ENCODE measurements at regions not wholly inside any gene's neighbourhood (a gene's known extent, or its start where the extent isn't known, plus 50 kb on each side); places are given as distances from the start of the nearest gene placed in this dataset.

DNA sequence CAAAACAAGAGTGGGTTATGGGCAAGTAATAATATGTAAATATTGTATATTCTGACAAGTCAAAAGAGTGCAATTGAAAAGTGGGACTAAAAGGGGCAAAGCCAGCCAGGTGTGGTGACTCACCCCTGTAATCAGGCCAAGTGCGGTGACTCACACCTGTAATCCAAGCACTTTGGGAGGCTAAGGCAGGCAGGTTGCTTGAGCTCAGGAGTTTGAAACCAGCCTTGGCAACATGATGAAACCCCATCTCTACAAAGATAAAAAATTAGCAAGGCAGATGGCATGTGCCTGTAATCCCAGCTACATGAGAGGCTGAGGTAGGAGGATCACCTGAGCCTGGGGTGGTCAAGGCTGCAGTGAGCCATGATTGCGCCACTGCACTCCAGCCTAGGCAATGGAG, 304.0 kb downstream of the HHIPL2 start:
- H2BK20ac ChIP-seq (ENCODE audit: low read depth, low read length, poor library complexity, severe bottlenecking): no peak overlapping the region
- H3K27me3 ChIP-seq (ENCODE audit: insufficient read depth, low read length): no peaks in the 10 kb centered on the region
- H3K4me3 Mint-ChIP-seq: no peak overlapping the region
- H3K4me1 Mint-ChIP-seq: peaks cover 45 to 56% of the 10 kb centered on the region in 2 experiments
- no peak overlapping the region for H3K4me2 ChIP-seq (ENCODE audit: insufficient read depth, insufficient read length, low read length)
- no peak overlapping the region for H2BK120ac ChIP-seq (ENCODE audit: low read depth, low read length, poor library complexity, severe bottlenecking)
- H3K79me1 ChIP-seq (ENCODE audit: insufficient read depth, low read depth, low read length, poor library complexity, severe bottlenecking): no peaks in the 10 kb centered on the region
- H3K9me3 ChIP-seq (ENCODE audit: control insufficient read depth, low read depth, low read length): no peaks in the 10 kb centered on the region
- no peak overlapping the region for H2AFZ ChIP-seq (ENCODE audit: low read length)
- no peak overlapping the region for H2BK15ac ChIP-seq (ENCODE audit: low read depth, low read length)
- no peaks in the 10 kb centered on the region for H3K79me2 ChIP-seq (ENCODE audit: insufficient read depth, low read length)
- H3K23ac ChIP-seq (ENCODE audit: insufficient read length, low read depth, low read length): no peak overlapping the region
- no peak overlapping the region for H3K4ac ChIP-seq (ENCODE audit: low read depth, low read length)
- no peak overlapping the region for H3K18ac ChIP-seq (ENCODE audit: insufficient read length, low read depth, low read length)
- no peak overlapping the region for H3K27ac ChIP-seq (ENCODE audit: insufficient read length, low read depth, low read length)
- no peak overlapping the region for H3K14ac ChIP-seq (ENCODE audit: insufficient read depth, low read length)
- H3K56ac ChIP-seq (ENCODE audit: insufficient read length, low read depth, low read length): no peak overlapping the region
- no peak for DNase-seq
- peaks cover 13% of the 10 kb centered on the region for H3K4me1 ChIP-seq (ENCODE audit: insufficient read depth, low read length)
- no peaks in the 10 kb centered on the region; a peak in 1 of 5 replicates for H3K9me3 Mint-ChIP-seq
- no peak overlapping the region for H2AK5ac ChIP-seq (ENCODE audit: insufficient read length, low read length)
- H2BK5ac ChIP-seq (ENCODE audit: insufficient read length, low read length): no peak overlapping the region
- H3K27me3 Mint-ChIP-seq (ENCODE audit: low read depth): no peaks in the 10 kb centered on the region
- WGBS (ENCODE audit: extremely low coverage, insufficient read length, low lambda C conversion rate): no CpG with 5 or more reads among the region's 2 CpGs
- no peak overlapping the region for H2BK12ac ChIP-seq (ENCODE audit: insufficient read length, low read depth, low read length)
- H3K27ac Mint-ChIP-seq: no peak overlapping the region
- no peaks in the 10 kb centered on the region for H3K36me3 Mint-ChIP-seq (ENCODE audit: insufficient read depth in 1 of 3, low read depth in 3 of 3)
- TF ChIP-seq, protein P1, sequence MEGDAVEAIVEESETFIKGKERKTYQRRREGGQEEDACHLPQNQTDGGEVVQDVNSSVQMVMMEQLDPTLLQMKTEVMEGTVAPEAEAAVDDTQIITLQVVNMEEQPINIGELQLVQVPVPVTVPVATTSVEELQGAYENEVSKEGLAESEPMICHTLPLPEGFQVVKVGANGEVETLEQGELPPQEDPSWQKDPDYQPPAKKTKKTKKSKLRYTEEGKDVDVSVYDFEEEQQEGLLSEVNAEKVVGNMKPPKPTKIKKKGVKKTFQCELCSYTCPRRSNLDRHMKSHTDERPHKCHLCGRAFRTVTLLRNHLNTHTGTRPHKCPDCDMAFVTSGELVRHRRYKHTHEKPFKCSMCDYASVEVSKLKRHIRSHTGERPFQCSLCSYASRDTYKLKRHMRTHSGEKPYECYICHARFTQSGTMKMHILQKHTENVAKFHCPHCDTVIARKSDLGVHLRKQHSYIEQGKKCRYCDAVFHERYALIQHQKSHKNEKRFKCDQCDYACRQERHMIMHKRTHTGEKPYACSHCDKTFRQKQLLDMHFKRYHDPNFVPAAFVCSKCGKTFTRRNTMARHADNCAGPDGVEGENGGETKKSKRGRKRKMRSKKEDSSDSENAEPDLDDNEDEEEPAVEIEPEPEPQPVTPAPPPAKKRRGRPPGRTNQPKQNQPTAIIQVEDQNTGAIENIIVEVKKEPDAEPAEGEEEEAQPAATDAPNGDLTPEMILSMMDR (conservative IDR thresholded peaks at IDR 0.05): no peak
- no peaks in the 10 kb centered on the region for H4K20me1 ChIP-seq (ENCODE audit: control insufficient read depth, insufficient read depth, insufficient read length)
- no peak overlapping the region for H4K8ac ChIP-seq (replicated peaks; ENCODE audit: insufficient read length, low read depth, low read length)
- no peak overlapping the region for H4K91ac ChIP-seq (ENCODE audit: insufficient read length, low read depth, low read length)
- H3T11ph ChIP-seq (ENCODE audit: low read length): no peak overlapping the region
- no peak overlapping the region for H4K5ac ChIP-seq (ENCODE audit: insufficient read length, low read depth, low read length)
- no peak overlapping the region for H3K9ac ChIP-seq (ENCODE audit: extremely low read depth, insufficient read length, low read length)
- no peaks in the 10 kb centered on the region for H3K23me2 ChIP-seq (ENCODE audit: insufficient read length, low read depth, low read length, poor library complexity, severe bottlenecking)
